ENCODE measurements at regions not wholly inside any gene's neighbourhood (a gene's known extent, or its start where the extent isn't known, plus 50 kb on each side); places are given as distances from the start of the nearest gene placed in this dataset.

DNA sequence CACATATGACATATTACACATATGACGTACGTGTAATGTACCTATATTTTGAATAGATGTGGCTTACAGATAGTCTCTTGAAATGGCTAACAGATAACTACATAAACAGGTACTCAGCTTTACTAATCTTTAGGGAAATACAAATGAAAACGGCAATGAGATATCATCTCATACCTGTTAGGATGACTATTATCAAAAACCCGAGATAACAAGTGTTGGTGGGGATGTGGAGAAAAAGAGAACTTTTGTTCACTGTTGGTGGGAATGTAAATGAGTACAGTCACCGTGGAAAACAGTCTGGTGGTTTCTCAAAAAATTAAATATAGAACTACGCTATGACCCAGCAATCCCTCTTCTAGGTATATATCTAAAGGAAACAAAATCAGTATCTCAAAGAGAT is 247.6 kb downstream of the ETS1 start:
- Histone ChIP-seq H3K4me2 (no peak overlapping the region), H3K9me3 (no peaks in the 10 kb centered on the region), H3K27ac (no peak overlapping the region), H3K4me1 (peaks cover 5% of the 10 kb centered on the region; the same call in 2 of the 3 replicates), H3K4me3 (no peak overlapping the region)
- ATAC-seq = no peak
- TF ChIP-seq FOSL2 (IDR thresholded peaks at IDR 0.05) = no peak
- no peak for TF ChIP-seq FOSL2 (CRISPR knock-in tag; IDR thresholded peaks at IDR 0.05)
- TF ChIP-seq, protein P1, sequence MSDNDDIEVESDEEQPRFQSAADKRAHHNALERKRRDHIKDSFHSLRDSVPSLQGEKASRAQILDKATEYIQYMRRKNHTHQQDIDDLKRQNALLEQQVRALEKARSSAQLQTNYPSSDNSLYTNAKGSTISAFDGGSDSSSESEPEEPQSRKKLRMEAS (IDR thresholded peaks at IDR 0.05) = no peak
- no peak for TF ChIP-seq SMC3 (IDR thresholded peaks at IDR 0.05)
- no peak for TF ChIP-seq HDAC2 (IDR thresholded peaks at IDR 0.05)
- TF ChIP-seq ZSCAN20 (CRISPR knock-in tag; IDR thresholded peaks at IDR 0.05) = no peak
- no peak for TF ChIP-seq ESRRA (IDR thresholded peaks at IDR 0.05; ENCODE audit: borderline replicate concordance, low read length)
- no peak for TF ChIP-seq EP300 (IDR thresholded peaks at IDR 0.05)
- no peak for TF ChIP-seq MAZ (IDR thresholded peaks at IDR 0.05; ENCODE audit: borderline replicate concordance, low read depth, low read length)
- TF ChIP-seq JUN (IDR thresholded peaks at IDR 0.05) = no peak
- TF ChIP-seq FOXS1 (CRISPR knock-in tag; IDR thresholded peaks at IDR 0.05) = no peak
- TF ChIP-seq, protein P2, sequence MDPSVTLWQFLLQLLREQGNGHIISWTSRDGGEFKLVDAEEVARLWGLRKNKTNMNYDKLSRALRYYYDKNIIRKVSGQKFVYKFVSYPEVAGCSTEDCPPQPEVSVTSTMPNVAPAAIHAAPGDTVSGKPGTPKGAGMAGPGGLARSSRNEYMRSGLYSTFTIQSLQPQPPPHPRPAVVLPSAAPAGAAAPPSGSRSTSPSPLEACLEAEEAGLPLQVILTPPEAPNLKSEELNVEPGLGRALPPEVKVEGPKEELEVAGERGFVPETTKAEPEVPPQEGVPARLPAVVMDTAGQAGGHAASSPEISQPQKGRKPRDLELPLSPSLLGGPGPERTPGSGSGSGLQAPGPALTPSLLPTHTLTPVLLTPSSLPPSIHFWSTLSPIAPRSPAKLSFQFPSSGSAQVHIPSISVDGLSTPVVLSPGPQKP (IDR thresholded peaks at IDR 0.05; ENCODE audit: low read depth, low read length) = no peak
- no peak for TF ChIP-seq TFCP2L1 (CRISPR knock-in tag; IDR thresholded peaks at IDR 0.05)
- TF ChIP-seq HEYL (CRISPR knock-in tag; IDR thresholded peaks at IDR 0.05) = no peak
- no peak for TF ChIP-seq POLR2AphosphoS2 (conservative IDR thresholded peaks at IDR 0.05; ENCODE audit: low read length)
- TF ChIP-seq NR3C1 (IDR thresholded peaks at IDR 0.05) = no peak
- TF ChIP-seq, protein P3, sequence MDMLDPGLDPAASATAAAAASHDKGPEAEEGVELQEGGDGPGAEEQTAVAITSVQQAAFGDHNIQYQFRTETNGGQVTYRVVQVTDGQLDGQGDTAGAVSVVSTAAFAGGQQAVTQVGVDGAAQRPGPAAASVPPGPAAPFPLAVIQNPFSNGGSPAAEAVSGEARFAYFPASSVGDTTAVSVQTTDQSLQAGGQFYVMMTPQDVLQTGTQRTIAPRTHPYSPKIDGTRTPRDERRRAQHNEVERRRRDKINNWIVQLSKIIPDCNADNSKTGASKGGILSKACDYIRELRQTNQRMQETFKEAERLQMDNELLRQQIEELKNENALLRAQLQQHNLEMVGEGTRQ (IDR thresholded peaks at IDR 0.05) = no peak
- WGBS (ENCODE audit: missing lambda C conversion rate) = 77% methylated on average over 6 of the region's 6 CpGs
- CTCF ChIA-PET = no interaction called here
- POLR2A ChIA-PET = no interaction called here
- FAIRE-seq = no peak
- no peak for DNase-seq (ENCODE audit: low read depth in 1 of 2, low spot score in 1 of 2)

DNA sequence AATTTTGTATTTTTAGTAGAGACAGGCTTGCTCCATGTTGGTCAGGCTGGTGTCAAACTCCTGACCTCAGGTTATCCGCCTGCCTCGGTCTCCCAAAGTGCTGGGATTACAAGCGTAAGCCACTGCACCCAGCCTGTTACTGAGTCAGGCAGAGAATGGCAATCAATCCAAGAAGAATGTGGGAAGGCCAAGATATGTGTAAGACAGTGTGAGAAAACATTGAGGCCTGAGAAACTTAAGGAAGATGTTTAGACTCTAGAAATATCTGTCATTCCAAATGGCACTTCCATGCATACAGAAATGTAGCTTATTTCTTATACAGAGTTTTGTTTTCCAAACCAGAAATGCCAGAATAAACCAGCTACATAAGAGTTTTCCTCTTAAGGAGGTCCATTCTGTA is 248.5 kb downstream of the ETS1 start:
- 95% methylated on average over 3 of the region's 3 CpGs for WGBS (ENCODE audit: missing lambda C conversion rate)
- FAIRE-seq = no peak
- CTCF ChIA-PET = no interaction called here

More for the DNA sequence above, 248.5 kb downstream of the ETS1 start:
- Histone ChIP-seq H3K27ac (no peak overlapping the region), H3K4me1 (peaks cover 5% of the 10 kb centered on the region; the same call in 2 of the 3 replicates), H3K4me3 (no peak overlapping the region), H3K4me2 (no peak overlapping the region), H3K9me3 (no peaks in the 10 kb centered on the region)
- DNase-seq (ENCODE audit: low read depth in 1 of 2, low spot score in 1 of 2) (no peak), ATAC-seq (no peak)
- no peak for TF ChIP-seq EP300 (IDR thresholded peaks at IDR 0.05)
- no peak for TF ChIP-seq NPAS2 (CRISPR knock-in tag; IDR thresholded peaks at IDR 0.05; ENCODE audit: borderline replicate concordance)
- no peak for TF ChIP-seq HOXB13 (CRISPR knock-in tag; IDR thresholded peaks at IDR 0.05; ENCODE audit: low read depth)
- TF ChIP-seq CBX2 (IDR thresholded peaks at IDR 0.05; ENCODE audit: borderline replicate concordance, low read depth) = no peak
- no peak for TF ChIP-seq CHD4 (IDR thresholded peaks at IDR 0.05; ENCODE audit: borderline replicate concordance)
- TF ChIP-seq REST (IDR thresholded peaks at IDR 0.05) = no peak
- no peak for TF ChIP-seq KDM5A (IDR thresholded peaks at IDR 0.05)
- TF ChIP-seq EHF (CRISPR knock-in tag; IDR thresholded peaks at IDR 0.05) = no peak
- no peak for TF ChIP-seq BHLHE40 (IDR thresholded peaks at IDR 0.05; ENCODE audit: low read depth, low read length)
- TF ChIP-seq ZNF302 (CRISPR knock-in tag; IDR thresholded peaks at IDR 0.05) = no peak
- TF ChIP-seq POLR2AphosphoS2 (conservative IDR thresholded peaks at IDR 0.05; ENCODE audit: low read length) = no peak
- TF ChIP-seq HMGXB4 (CRISPR knock-in tag; IDR thresholded peaks at IDR 0.05; ENCODE audit: borderline replicate concordance) = no peak
- TF ChIP-seq RNF2 (IDR thresholded peaks at IDR 0.05; ENCODE audit: borderline replicate concordance, low read depth) = no peak
- TF ChIP-seq ESRRA (IDR thresholded peaks at IDR 0.05; ENCODE audit: borderline replicate concordance, low read length) = no peak
- no peak for TF ChIP-seq PHF8 (IDR thresholded peaks at IDR 0.05; ENCODE audit: borderline replicate concordance, low read depth)
- no peak for TF ChIP-seq GATA3 (IDR thresholded peaks at IDR 0.05; ENCODE audit: borderline replicate concordance)
- no peak for TF ChIP-seq HEYL (CRISPR knock-in tag; IDR thresholded peaks at IDR 0.05)
- POLR2A ChIA-PET = no interaction called here
